ENCODE measurements at regions not wholly inside any gene's neighbourhood (a gene's known extent, or its start where the extent isn't known, plus 50 kb on each side); places are given as distances from the start of the nearest gene placed in this dataset.

- H3K4ac ChIP-seq (ENCODE audit: low read depth, low read length), result peak overlapping the region; percentile 32; the same call in 1 of the 2 replicates
- in situ Hi-C loops (cut with MboI; ENCODE audit: low sequenced_read_pairs), result no loop called here
- no peaks in the 10 kb centered on the region for H3K36me3 ChIP-seq (ENCODE audit: control insufficient read depth, insufficient read depth, low read length)
- no peak overlapping the region for H3K4me2 ChIP-seq (ENCODE audit: low read depth, low read length)
- no peak for DNase-seq
- no peak overlapping the region for H3K9ac ChIP-seq (ENCODE audit: low read depth, low read length)
- no peak overlapping the region for H3K27ac ChIP-seq (ENCODE audit: insufficient read depth, low read length)
- peak overlapping the region; percentile 57; the same call in 1 of the 2 replicates for H3K14ac ChIP-seq (replicated peaks; ENCODE audit: low read depth, low read length)
- H3K9me1 ChIP-seq (ENCODE audit: insufficient read depth, low read length), result 0 out of 2 replicates have a peak, but pooled peaks cover 3% of the 10 kb centered on the region
- H4K20me1 ChIP-seq (ENCODE audit: insufficient read depth, low read length), result no peaks in the 10 kb centered on the region
- H2AK9ac ChIP-seq (replicated peaks; ENCODE audit: low read depth, low read length, poor library complexity), result no peak overlapping the region
- H3K9me3 ChIP-seq (ENCODE audit: control insufficient read depth, insufficient read depth, low read length), result no peaks in the 10 kb centered on the region
- intact Hi-C loops (cut with micrococcal nuclease), result no loop called here
- 0 out of 2 replicates have a peak overlapping the region, but pooled peaks have one; percentile 6 for H2AK5ac ChIP-seq (ENCODE audit: low read depth, low read length)
- H3K4me1 ChIP-seq (ENCODE audit: control insufficient read depth, insufficient read depth, low read length), result peaks cover 4% of the 10 kb centered on the region
- H3K56ac ChIP-seq (ENCODE audit: extremely low read depth, insufficient read depth, low read length), result no peak overlapping the region
- ATAC-seq (ENCODE audit: low read depth), result no peak
- H3K27me3 ChIP-seq (ENCODE audit: control insufficient read depth, insufficient read depth, low read length), result no peaks in the 10 kb centered on the region
- no peak for TF ChIP-seq MAZ (IDR thresholded peaks at IDR 0.05; ENCODE audit: borderline replicate concordance, low read depth, low read length)
- TF ChIP-seq RAD21 (IDR thresholded peaks at IDR 0.05; ENCODE audit: low read length), result no peak
- TF ChIP-seq CEBPB (IDR thresholded peaks at IDR 0.05; ENCODE audit: low read depth, low read length), result no peak
- TF ChIP-seq NFE2L2 (IDR thresholded peaks at IDR 0.05; ENCODE audit: low read depth, low read length), result no peak
- no peak for TF ChIP-seq RFX5 (IDR thresholded peaks at IDR 0.05; ENCODE audit: low read depth, low read length)
- TF ChIP-seq MAFK (IDR thresholded peaks at IDR 0.05; ENCODE audit: low read depth, low read length), result no peak
- no peak for TF ChIP-seq POLR2A (IDR thresholded peaks at IDR 0.05; ENCODE audit: low read depth, low read length)
- TF ChIP-seq ELK1 (IDR thresholded peaks at IDR 0.05; ENCODE audit: borderline replicate concordance, low read depth, low read length), result no peak
- dilution Hi-C loops (cut with HindIII; ENCODE audit: low sequenced_read_pairs, unreplicated experiment), result no loop called here
- no peak overlapping the region for H3K23ac ChIP-seq (ENCODE audit: low read depth, low read length)
- BruUV-seq (replicated peaks), result no TSS peak
- ChIA-PET POLR2A (ENCODE audit: unreplicated experiment) (no interaction called here), CTCF (interaction anchor here (0.7 to 1.2 kb wide), 3 partner anchors 8 to 401 kb away, joined by 3 to 4 read pairs (median 3); no protein-coding TSS in a partner anchor)
- no peak overlapping the region for H2AFZ ChIP-seq (replicated peaks; ENCODE audit: low read length, poor library complexity)
- H3K79me1 ChIP-seq (ENCODE audit: low read depth in 1 of 2, low read length in 2 of 2), result no peaks in the 10 kb centered on the region
- H2BK15ac ChIP-seq (ENCODE audit: low read depth, low read length), result peak overlapping the region; percentile 25; the same call in 1 of the 3 replicates
- H4K8ac ChIP-seq (ENCODE audit: low read depth in 2 of 2, low read length in 2 of 2), result peak overlapping the region in 1 of 2 experiments; percentile 30; a peak in 1 of 4 replicates
- H3K18ac ChIP-seq (ENCODE audit: low read depth, low read length), result no peak overlapping the region
- peak overlapping the region; percentile 32; the same call in 1 of the 2 replicates for H2BK120ac ChIP-seq (ENCODE audit: low read depth, low read length)
- H2BK20ac ChIP-seq (ENCODE audit: low read depth, low read length), result peak overlapping the region; percentile 8; the same call in 1 of the 2 replicates
- H2BK5ac ChIP-seq (ENCODE audit: low read depth, low read length, poor library complexity, severe bottlenecking), result no peak overlapping the region
- no peak overlapping the region for H4K5ac ChIP-seq (ENCODE audit: low read depth, low read length)
- H4K91ac ChIP-seq (ENCODE audit: insufficient read depth, low read depth, low read length), result no peak overlapping the region
- WGBS, 2 experiments (ENCODE audit: extremely low coverage in 2 of 2, insufficient read length in 1 of 2), result 100% methylated on average over 3 of the region's 9 CpGs; no CpG with 5 or more reads in 1 of the 2 experiments
- no peak overlapping the region for H3K4me3 ChIP-seq (ENCODE audit: insufficient read depth, low read depth, low read length)
Measured at GRCh38 chr4:187183346-187183745, 459.7 kb upstream of the FAT1 start.
